ENCODE measurements at regions not wholly inside any gene's neighbourhood (a gene's known extent, or its start where the extent isn't known, plus 50 kb on each side); places are given as distances from the start of the nearest gene placed in this dataset.

- no peaks in the 10 kb centered on the region for H3K9me3 ChIP-seq
- H3K4me2 ChIP-seq: no peak overlapping the region
- no peak overlapping the region for H3K4me3 ChIP-seq
- no peak overlapping the region for H3K27ac ChIP-seq
- no peaks in the 10 kb centered on the region for H3K36me3 ChIP-seq
- TF ChIP-seq Cebpa-rat (IDR thresholded peaks at IDR 0.05): no peak
- no peak overlapping the region for H3K9ac ChIP-seq
- H3K27me3 ChIP-seq: no peaks in the 10 kb centered on the region
- no peaks in the 10 kb centered on the region for H3K4me1 ChIP-seq
- no peaks in the 10 kb centered on the region for H4K20me1 ChIP-seq
These were observed 175.3 kb downstream of the RAP2B start for GRCh38 chr3:153337369-153337768.

- H3K4me2 ChIP-seq: no peak overlapping the region
- H4K20me1 ChIP-seq: no peaks in the 10 kb centered on the region
- H3K9me3 ChIP-seq: no peaks in the 10 kb centered on the region
- H3K36me3 ChIP-seq: no peaks in the 10 kb centered on the region
- no peaks in the 10 kb centered on the region for H3K27me3 ChIP-seq
- H3K4me3 ChIP-seq: no peak overlapping the region
- no peak for TF ChIP-seq Cebpa-rat (IDR thresholded peaks at IDR 0.05)
- H3K9ac ChIP-seq: no peak overlapping the region
- H3K27ac ChIP-seq: no peak overlapping the region
- H3K4me1 ChIP-seq: no peaks in the 10 kb centered on the region
These were observed 176.5 kb downstream of the RAP2B start for GRCh38 chr3:153338487-153338886.

- no peak overlapping the region for H3K9ac ChIP-seq
- H3K27me3 ChIP-seq: no peaks in the 10 kb centered on the region
- no peaks in the 10 kb centered on the region for H3K9me3 ChIP-seq
- no peak overlapping the region for H3K4me3 ChIP-seq
- H3K27ac ChIP-seq: no peak overlapping the region
- H3K4me1 ChIP-seq: no peaks in the 10 kb centered on the region
- no peaks in the 10 kb centered on the region for H4K20me1 ChIP-seq
- H3K36me3 ChIP-seq: no peaks in the 10 kb centered on the region
- TF ChIP-seq Cebpa-rat (IDR thresholded peaks at IDR 0.05): no peak
- no peak overlapping the region for H3K4me2 ChIP-seq
These were observed 177.0 kb downstream of the RAP2B start for GRCh38 chr3:153339065-153339464.

- TF ChIP-seq Cebpa-rat (IDR thresholded peaks at IDR 0.05): no peak
- no peak overlapping the region for H3K4me2 ChIP-seq
- H4K20me1 ChIP-seq: no peaks in the 10 kb centered on the region
These were observed 182.2 kb downstream of the RAP2B start for GRCh38 chr3:153343988-153344782.

GRCh38 chr3:153348457-153349107 lies 186.6 kb downstream of the RAP2B start:
- no peak for TF ChIP-seq Cebpa-rat (IDR thresholded peaks at IDR 0.05)
- Histone ChIP-seq H3K27me3 (no peaks in the 10 kb centered on the region), H3K36me3 (no peaks in the 10 kb centered on the region), H3K9ac (no peak overlapping the region), H3K4me2 (no peak overlapping the region), H3K9me3 (no peaks in the 10 kb centered on the region), H4K20me1 (no peaks in the 10 kb centered on the region), H3K4me3 (no peak overlapping the region), H3K4me1 (no peaks in the 10 kb centered on the region), H3K27ac (no peak overlapping the region)

More at GRCh38 chr3:153343988-153344782, 182.2 kb downstream of the RAP2B start:
- Histone ChIP-seq H3K27ac (no peak overlapping the region), H3K4me3 (no peak overlapping the region), H3K9ac (no peak overlapping the region), H3K27me3 (no peaks in the 10 kb centered on the region), H3K9me3 (no peaks in the 10 kb centered on the region), H3K4me1 (no peaks in the 10 kb centered on the region), H3K36me3 (no peaks in the 10 kb centered on the region)

GRCh38 chr3:153349108-153349499 lies 187.1 kb downstream of the RAP2B start:
- H3K4me2 ChIP-seq: no peak overlapping the region
- no peaks in the 10 kb centered on the region for H3K9me3 ChIP-seq
- H3K27me3 ChIP-seq: no peaks in the 10 kb centered on the region
- H3K27ac ChIP-seq: no peak overlapping the region
- H3K36me3 ChIP-seq: no peaks in the 10 kb centered on the region
- H3K4me1 ChIP-seq: no peaks in the 10 kb centered on the region
- no peaks in the 10 kb centered on the region for H4K20me1 ChIP-seq
- no peak overlapping the region for H3K9ac ChIP-seq
- TF ChIP-seq Cebpa-rat (IDR thresholded peaks at IDR 0.05): no peak
- no peak overlapping the region for H3K4me3 ChIP-seq

- Histone ChIP-seq H3K4me1 (no peaks in the 10 kb centered on the region), H4K20me1 (no peaks in the 10 kb centered on the region), H3K4me3 (no peak overlapping the region), H3K36me3 (no peaks in the 10 kb centered on the region), H3K27me3 (no peaks in the 10 kb centered on the region), H3K9ac (no peak overlapping the region), H3K4me2 (no peak overlapping the region), H3K9me3 (no peaks in the 10 kb centered on the region), H3K27ac (no peak overlapping the region)
- no peak for TF ChIP-seq Cebpa-rat (IDR thresholded peaks at IDR 0.05)
These were observed 188.4 kb downstream of the RAP2B start for GRCh38 chr3:153350420-153350819.

GRCh38 chr3:153354641-153355040 lies 192.6 kb downstream of the RAP2B start:
- Histone ChIP-seq H3K27ac (no peak overlapping the region), H3K27me3 (no peaks in the 10 kb centered on the region), H3K36me3 (no peaks in the 10 kb centered on the region), H3K9ac (no peak overlapping the region), H4K20me1 (no peaks in the 10 kb centered on the region), H3K4me1 (no peaks in the 10 kb centered on the region), H3K9me3 (no peaks in the 10 kb centered on the region), H3K4me3 (no peak overlapping the region), H3K4me2 (no peak overlapping the region)
- no peak for TF ChIP-seq Cebpa-rat (IDR thresholded peaks at IDR 0.05)

GRCh38 chr3:153355559-153355958 lies 193.5 kb downstream of the RAP2B start:
- Histone ChIP-seq H3K4me1 (no peaks in the 10 kb centered on the region), H3K9me3 (no peaks in the 10 kb centered on the region), H3K27me3 (no peaks in the 10 kb centered on the region), H3K4me3 (no peak overlapping the region), H4K20me1 (no peaks in the 10 kb centered on the region), H3K9ac (no peak overlapping the region), H3K36me3 (no peaks in the 10 kb centered on the region), H3K27ac (no peak overlapping the region), H3K4me2 (no peak overlapping the region)
- no peak for TF ChIP-seq Cebpa-rat (IDR thresholded peaks at IDR 0.05)

GRCh38 chr3:153356908-153357307 lies 194.9 kb downstream of the RAP2B start:
- Histone ChIP-seq H3K27ac (no peak overlapping the region), H3K36me3 (no peaks in the 10 kb centered on the region), H3K9ac (no peak overlapping the region), H3K9me3 (no peaks in the 10 kb centered on the region), H4K20me1 (no peaks in the 10 kb centered on the region), H3K4me3 (no peak overlapping the region), H3K27me3 (no peaks in the 10 kb centered on the region), H3K4me2 (no peak overlapping the region), H3K4me1 (no peaks in the 10 kb centered on the region)
- no peak for TF ChIP-seq Cebpa-rat (IDR thresholded peaks at IDR 0.05)

Data from BLaER1 (cell line).